Neural cell (in vitro differentiated cells): ENCODE measurements at regions not wholly inside any gene's neighbourhood (a gene's known extent, or its start where the extent isn't known, plus 50 kb on each side); places are given as distances from the start of the nearest gene placed in this dataset.

Experiments
- EP300 ChIP-seq: fragments of 450-650 bp; conservative IDR thresholded peaks from 2 replicates; pipeline ENCODE4 v1.6.1; 2014; ENCODE audit warnings: antibody characterized with exemption, mild to moderate bottlenecking, moderate library complexity; ENCODE audit not compliant: poor library complexity, severe bottlenecking
- EZH2 ChIP-seq: fragments of 200-600, 300-800 bp; shearing (Covaris generic), sonication (generic); IDR thresholded peaks from 2 replicates; pipeline ENCODE4 v1.6.1; 2014; ENCODE audit warnings: antibody characterized with exemption, low read length, borderline replicate concordance, mild to moderate bottlenecking; ENCODE audit not compliant: insufficient read depth, poor library complexity, severe bottlenecking
- RAD21 ChIP-seq: fragments of 450-650 bp; conservative IDR thresholded peaks from 2 replicates; pipeline ENCODE4 v1.6.1; 2014; ENCODE audit warnings: antibody characterized with exemption, mild to moderate bottlenecking, moderate library complexity
- TF ChIP-seq, protein P1 (sequence below): fragments of 450-650 bp; IDR thresholded peaks from 2 replicates; pipeline ENCODE4 v1.5.1; 2014; ENCODE audit warnings: antibody characterized with exemption, mild to moderate bottlenecking, moderate library complexity; ENCODE audit not compliant: poor library complexity, severe bottlenecking

GRCh38 chr12:58051378-58051777, 110.0 kb downstream of the ATP23 start:
- TF ChIP-seq, protein P1, sequence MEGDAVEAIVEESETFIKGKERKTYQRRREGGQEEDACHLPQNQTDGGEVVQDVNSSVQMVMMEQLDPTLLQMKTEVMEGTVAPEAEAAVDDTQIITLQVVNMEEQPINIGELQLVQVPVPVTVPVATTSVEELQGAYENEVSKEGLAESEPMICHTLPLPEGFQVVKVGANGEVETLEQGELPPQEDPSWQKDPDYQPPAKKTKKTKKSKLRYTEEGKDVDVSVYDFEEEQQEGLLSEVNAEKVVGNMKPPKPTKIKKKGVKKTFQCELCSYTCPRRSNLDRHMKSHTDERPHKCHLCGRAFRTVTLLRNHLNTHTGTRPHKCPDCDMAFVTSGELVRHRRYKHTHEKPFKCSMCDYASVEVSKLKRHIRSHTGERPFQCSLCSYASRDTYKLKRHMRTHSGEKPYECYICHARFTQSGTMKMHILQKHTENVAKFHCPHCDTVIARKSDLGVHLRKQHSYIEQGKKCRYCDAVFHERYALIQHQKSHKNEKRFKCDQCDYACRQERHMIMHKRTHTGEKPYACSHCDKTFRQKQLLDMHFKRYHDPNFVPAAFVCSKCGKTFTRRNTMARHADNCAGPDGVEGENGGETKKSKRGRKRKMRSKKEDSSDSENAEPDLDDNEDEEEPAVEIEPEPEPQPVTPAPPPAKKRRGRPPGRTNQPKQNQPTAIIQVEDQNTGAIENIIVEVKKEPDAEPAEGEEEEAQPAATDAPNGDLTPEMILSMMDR = no peak
- TF ChIP-seq RAD21 (no peak), EZH2 (no peak), EP300 (no peak)
